ENCODE measurements at regions not wholly inside any gene's neighbourhood (a gene's known extent, or its start where the extent isn't known, plus 50 kb on each side); places are given as distances from the start of the nearest gene placed in this dataset.

DNA sequence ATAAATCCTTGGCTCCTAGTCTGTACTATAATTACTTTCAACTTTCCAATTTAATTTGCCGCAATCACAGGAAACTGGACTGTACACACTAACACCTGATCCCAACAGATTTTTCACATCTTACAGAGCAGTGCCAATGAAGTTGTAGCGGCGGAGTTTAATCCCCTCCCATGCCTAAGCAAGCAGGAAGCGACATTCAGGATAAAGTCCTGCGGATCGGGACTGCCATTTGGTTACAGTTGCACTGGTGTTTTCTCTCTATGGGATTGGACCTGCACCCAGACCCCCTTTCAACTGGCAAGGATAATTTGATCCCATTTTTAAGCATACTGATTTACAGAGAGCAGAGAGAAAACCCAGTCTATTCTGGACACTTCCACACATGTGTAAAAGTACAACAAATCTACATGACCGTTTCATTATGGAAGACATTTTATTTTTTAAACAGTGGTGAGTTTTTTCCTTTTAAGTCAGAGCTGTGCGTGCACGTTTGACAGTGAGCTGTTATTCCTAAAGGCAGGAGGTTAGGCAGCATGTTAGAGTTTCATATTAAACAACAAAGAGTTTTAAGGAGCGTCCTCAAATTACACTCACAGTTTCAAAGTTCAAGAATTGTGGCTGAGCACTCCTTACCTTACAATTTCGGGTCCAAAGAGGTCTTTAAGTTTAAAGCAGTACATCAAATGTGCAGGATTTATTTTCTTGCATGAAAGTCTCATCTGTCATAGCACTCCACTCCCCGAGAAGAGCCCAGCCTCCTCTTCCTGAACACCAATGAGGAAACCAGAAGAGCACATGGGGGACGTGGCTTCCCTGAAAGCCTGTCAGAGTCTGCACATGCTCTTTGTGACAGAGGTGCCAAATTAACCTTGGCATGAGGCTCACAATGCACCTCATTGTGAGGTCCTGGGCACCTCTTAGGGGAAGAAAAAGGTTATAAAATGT, 141.6 kb upstream of the RFC3 start:
- no peak for TF ChIP-seq EZH2 (IDR thresholded peaks at IDR 0.05; ENCODE audit: borderline replicate concordance, insufficient read depth, low read length, poor library complexity, severe bottlenecking)
- TF ChIP-seq, protein P1, sequence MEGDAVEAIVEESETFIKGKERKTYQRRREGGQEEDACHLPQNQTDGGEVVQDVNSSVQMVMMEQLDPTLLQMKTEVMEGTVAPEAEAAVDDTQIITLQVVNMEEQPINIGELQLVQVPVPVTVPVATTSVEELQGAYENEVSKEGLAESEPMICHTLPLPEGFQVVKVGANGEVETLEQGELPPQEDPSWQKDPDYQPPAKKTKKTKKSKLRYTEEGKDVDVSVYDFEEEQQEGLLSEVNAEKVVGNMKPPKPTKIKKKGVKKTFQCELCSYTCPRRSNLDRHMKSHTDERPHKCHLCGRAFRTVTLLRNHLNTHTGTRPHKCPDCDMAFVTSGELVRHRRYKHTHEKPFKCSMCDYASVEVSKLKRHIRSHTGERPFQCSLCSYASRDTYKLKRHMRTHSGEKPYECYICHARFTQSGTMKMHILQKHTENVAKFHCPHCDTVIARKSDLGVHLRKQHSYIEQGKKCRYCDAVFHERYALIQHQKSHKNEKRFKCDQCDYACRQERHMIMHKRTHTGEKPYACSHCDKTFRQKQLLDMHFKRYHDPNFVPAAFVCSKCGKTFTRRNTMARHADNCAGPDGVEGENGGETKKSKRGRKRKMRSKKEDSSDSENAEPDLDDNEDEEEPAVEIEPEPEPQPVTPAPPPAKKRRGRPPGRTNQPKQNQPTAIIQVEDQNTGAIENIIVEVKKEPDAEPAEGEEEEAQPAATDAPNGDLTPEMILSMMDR (IDR thresholded peaks at IDR 0.05; ENCODE audit: poor library complexity, severe bottlenecking) = no peak
- TF ChIP-seq, protein P2, sequence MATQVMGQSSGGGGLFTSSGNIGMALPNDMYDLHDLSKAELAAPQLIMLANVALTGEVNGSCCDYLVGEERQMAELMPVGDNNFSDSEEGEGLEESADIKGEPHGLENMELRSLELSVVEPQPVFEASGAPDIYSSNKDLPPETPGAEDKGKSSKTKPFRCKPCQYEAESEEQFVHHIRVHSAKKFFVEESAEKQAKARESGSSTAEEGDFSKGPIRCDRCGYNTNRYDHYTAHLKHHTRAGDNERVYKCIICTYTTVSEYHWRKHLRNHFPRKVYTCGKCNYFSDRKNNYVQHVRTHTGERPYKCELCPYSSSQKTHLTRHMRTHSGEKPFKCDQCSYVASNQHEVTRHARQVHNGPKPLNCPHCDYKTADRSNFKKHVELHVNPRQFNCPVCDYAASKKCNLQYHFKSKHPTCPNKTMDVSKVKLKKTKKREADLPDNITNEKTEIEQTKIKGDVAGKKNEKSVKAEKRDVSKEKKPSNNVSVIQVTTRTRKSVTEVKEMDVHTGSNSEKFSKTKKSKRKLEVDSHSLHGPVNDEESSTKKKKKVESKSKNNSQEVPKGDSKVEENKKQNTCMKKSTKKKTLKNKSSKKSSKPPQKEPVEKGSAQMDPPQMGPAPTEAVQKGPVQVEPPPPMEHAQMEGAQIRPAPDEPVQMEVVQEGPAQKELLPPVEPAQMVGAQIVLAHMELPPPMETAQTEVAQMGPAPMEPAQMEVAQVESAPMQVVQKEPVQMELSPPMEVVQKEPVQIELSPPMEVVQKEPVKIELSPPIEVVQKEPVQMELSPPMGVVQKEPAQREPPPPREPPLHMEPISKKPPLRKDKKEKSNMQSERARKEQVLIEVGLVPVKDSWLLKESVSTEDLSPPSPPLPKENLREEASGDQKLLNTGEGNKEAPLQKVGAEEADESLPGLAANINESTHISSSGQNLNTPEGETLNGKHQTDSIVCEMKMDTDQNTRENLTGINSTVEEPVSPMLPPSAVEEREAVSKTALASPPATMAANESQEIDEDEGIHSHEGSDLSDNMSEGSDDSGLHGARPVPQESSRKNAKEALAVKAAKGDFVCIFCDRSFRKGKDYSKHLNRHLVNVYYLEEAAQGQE (IDR thresholded peaks at IDR 0.05; ENCODE audit: borderline replicate concordance) = no peak
